ENCODE measurements at regions not wholly inside any gene's neighbourhood (a gene's known extent, or its start where the extent isn't known, plus 50 kb on each side); places are given as distances from the start of the nearest gene placed in this dataset.
"Not testable (repeated sequence)": the region's sequence is repeated elsewhere in the genome, so short reads cannot be mapped to it uniquely, and the experiment has no call there.

DNA sequence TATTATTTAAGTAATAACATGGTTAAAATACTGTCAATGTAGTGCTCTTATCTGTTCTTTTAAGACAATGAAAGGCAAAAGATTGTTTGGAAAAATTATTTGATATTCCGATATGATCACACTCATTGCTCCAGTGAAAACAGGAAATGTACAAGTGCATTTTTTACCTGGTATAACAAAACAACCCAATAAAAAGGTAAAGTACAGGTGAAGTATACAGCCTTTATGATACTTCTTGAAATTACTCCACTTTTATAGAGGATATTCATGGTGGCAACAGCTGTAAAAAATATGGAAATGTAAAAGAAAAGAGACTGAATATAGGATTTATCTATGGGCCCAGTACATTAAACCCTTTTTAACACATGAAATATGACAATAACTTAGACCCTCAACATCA, 298.6 kb upstream of the HNRNPA3 start:
- no peak for DNase-seq (ENCODE audit: low read depth in 2 of 2)

DNA sequence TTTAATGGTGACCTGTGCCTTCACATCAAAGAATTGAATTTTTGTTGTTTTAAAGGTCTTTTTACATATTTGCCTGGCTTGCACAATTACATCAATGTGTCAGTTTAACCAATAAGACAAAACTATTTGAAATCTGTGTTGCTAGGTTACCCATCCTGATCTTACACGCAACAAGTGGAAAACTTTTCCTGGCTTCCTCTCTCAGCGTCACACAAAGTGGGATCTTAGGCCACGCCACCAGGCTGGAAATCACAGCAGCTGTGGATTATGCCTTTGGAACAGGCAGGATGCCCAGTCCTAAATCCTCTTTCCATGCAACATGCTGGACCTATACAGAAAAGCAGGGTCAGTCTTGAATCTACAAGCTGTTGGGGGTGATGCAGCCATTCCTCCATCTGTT, 298.2 kb upstream of the HNRNPA3 start:
- DNase-seq (ENCODE audit: low read depth in 2 of 2) = no peak

DNA sequence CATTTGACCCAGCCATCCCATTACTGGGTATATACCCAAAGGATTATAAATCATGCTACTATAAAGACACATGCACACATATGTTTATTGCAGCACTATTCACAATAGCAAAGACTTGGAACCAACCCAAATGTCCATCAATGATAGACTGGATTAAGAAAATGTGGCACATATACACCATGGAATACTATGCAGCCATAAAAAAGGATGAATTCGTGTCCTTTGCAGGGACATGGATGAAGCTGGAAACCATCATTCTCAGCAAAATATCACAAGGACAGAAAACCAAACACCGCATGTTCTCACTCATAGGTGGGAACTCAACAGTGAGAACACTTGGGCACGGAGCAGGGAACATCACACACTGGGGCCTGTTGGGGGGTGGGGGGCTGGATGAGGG, 290.0 kb upstream of the HNRNPA3 start:
- not testable (repeated sequence) for DNase-seq (ENCODE audit: low read depth in 2 of 2)

DNA sequence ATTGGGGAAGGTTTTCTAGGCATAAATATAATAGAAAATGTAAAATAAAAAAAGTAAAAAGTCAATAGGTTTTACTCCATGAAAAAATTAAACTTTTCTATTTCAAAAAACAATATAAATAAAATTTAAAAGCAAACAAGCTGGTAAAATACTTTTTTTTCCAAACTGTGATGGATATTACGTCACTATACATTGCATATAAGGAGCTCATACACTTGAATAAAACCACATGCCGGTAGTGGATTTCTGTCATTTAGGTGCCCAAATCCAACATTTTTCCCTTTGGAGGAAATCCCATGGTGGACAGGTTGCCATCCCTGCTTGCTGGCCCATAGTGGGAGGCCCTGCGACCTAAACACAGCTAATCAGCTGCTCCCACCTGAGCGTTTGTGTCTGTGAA, 289.4 kb upstream of the HNRNPA3 start:
- no peak for DNase-seq (ENCODE audit: low read depth in 2 of 2)

DNA sequence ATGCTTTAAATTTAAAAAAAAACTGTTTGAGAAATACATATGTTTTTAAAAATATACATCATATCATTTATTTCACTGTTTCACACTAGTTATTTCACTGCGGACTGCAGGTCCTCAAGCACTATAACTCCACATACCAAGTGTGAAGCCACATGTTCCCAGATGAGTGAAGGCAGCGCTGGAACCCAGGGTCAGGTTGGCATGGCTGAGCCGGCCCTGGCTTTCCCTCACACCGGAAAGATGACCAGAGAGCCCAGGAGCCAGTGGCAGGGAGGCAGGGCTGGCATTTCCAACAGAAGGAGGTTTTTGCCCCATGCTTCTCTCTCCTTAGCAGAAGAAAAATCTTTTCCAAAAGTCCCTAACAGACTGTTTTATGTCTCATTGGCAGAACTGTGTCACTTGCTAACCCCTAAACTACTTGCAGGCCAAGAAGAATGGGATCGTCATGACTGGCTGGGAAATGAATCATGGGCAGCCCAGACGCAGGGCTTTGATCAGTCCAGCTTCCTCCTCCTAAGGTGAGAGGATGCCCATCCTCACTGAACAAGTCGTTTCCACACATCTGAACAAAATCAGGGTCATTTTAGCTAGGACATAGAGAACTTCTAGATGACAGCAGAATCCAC, 287.6 kb upstream of the HNRNPA3 start:
- DNase-seq (ENCODE audit: low read depth in 2 of 2) = no peak

DNA sequence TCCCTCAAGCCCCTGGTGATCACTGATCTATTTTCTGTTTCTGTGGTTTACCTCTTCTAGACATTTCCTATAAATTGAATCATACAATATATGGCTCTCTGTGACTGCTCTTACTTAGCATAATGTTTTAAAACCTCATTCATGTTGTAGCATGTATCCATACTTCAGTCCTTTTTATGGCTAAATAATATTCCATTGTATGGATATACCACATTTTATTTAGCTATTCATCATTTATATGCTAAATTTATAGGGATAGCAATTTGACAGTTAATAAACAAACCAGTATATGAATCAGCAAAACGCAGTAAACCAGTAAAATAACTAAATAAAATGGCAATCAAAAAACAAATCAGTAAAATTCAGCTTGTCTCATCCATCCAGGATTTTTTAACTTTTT, 286.1 kb upstream of the HNRNPA3 start:
- no peak for DNase-seq (ENCODE audit: low read depth in 2 of 2)

DNA sequence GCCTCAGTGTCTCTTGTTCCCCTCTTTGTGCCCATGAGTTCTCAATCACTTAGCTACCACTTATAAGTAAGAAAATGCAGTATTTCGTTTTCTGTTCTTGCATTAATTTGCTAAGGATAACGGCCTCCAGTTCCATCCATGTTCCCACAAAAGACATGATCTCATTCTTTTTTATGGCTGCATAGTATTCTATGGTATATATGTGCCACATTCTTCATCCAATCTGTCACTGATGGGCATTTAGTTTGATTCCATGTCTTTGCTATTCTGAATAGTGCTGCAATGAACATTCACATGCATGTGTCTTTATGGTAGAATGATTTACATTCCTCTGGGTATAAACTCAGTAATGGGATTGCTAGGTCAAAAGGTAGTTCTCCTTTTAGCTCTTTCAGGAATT, 283.2 kb upstream of the HNRNPA3 start:
- not testable (repeated sequence) for DNase-seq (ENCODE audit: low read depth in 2 of 2)

DNA sequence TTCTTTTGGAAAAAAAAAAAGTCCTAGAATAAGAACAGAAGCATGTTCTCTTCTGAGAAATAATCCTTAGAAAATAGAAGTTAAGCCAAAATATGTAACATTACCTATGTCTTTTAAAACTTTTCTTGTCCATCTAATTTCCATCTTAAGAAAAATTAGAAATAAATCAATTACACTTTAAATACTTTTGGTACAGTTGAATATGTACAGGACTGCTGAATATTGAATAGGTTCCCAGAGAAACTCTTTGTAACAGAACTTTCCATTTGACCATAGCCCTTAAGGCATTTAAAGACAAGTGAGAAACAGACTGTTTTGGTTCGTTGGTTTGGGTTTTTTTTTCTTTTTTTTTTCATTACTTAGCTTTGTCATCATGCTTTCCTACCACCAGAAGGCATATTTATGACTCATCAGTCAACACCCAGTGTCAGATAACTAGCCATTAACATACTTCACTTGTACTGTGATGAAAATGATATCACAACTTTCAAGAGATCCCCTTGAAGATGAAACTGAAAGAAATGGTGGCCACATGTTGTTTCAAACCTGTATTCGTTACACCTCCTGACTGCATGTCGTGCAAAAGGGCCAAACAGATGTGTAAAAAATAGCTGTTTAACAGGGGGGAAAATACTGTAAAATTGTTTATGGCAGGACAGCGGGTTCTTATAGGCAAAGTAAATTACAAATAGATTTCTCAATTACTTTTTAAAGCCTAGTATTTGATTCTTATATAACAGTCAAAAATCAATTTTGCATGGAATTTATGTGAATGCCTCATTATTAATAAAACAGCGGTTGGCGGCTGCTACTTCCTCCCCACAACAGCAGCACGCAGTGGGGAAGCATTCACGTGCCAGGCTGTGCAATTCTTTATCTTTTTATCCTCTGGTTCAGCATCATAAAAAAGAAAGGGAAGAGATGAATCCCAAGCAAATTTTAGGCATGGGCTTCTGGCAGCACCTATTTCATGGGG, 280.7 kb upstream of the HNRNPA3 start:
- DNase-seq (ENCODE audit: low read depth in 2 of 2) = peak in 1 of 2 donors; percentile 0

DNA sequence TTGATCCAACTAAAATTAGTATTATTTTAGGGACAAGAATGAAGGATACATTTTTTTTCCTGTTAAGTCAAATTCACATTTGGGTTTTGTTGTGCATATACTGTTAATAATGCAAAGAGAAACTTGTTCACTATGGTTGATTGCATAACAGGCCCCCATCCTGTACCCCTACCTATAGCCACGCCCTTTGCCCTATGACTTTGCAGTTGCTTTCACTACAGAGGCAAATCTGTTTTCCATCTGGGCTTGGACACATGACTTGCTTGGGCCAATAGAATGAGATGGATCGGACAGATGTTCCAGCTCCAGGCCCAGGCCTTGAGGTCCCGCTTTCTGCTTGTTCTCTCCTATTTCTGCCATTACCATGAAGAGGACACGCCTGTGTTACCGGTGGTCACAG, 278.5 kb upstream of the HNRNPA3 start:
- no peak for DNase-seq (ENCODE audit: low read depth in 2 of 2)

DNA sequence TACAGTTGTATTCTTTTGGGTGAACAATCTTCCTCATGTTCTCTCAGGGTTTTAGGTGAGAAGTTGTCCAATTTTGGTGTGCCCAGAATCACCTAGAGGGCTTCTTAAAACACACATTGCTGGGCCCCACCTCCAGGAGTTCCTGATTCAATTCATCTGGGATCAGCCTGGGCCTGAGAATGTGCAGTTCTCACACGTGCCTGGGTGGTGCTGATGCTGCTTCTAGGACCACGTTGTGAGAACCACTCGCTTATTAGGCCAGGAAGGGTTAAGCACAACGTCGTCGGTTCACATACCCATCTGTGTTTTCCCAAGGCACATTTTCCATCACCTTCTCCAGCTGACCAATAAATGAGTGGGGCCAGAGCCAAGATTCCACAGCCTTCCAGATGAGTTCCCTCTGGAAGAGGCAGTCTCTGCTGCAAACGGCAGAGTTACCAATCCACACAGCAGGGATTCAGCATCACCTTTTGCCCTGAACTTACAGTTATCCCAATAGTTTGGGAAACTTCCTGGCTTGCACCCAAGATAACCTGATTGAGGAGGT, 277.7 kb upstream of the HNRNPA3 start:
- DNase-seq (ENCODE audit: low read depth in 2 of 2) = no peak

DNA sequence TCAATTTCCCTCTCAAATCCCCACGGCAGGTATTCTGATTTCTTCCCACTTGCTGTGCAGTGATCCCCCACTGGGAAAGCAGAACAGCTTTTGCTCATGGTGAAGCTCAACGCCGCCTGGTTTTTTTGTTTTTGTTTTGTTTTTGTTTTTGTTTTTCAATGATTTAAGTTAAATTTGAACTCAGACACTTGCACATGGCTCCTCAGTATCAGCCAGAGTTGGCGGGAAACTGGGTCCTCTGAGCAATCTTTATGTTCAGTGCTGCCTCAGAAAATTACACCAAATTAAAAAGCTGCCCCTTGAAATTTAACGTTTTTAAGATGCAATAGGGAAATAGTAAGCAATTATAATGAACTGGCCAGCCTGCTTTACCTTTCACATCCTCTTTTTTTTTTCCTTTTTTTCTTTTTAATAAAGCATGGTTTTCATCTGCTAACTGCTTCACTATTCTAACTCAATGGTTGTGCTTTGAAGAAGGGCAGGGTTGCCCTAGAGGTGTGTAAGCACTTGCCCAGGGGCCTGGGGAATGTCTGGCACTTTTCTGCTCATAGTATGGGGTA, 277.0 kb upstream of the HNRNPA3 start:
- DNase-seq (ENCODE audit: low read depth in 2 of 2) = no peak

DNA sequence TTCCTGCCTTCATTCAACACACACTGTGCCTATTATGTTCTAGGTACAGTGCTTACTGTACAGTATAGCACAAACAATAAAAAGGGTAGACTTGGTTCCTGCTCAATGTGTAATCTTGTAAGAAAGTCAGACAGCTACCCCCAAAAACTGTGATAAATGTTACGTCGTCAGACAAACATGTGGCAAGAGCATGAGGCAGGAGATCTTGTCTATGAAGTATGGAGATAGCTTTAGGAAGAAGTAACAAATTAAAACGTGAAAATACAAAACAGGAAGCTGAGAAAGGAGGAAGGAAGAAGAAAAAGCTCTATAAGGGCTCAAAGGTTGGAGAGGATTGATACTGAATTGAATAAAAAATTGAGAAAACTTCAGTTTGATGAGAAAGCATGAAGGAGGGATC, 276.2 kb upstream of the HNRNPA3 start:
- no peak for DNase-seq (ENCODE audit: low read depth in 2 of 2)

DNA sequence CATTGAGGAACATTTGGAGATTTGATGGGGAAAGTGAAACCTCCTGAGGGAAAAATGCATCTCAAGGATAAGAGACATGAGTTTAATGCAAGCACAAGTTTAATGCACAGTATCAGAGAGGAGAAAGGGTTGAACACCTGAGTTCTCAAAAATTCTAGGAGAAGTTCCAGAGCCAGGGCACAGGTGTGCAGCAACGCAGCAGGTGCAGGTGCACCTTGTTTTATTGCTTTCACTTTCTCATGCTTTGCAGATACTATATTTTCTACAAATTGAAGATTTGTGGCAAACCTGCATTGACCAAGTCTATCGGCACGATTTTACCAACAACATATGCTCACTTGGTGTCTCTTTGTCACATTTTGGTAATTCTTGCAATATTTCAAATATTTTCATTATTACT, 267.6 kb upstream of the HNRNPA3 start:
- DNase-seq (ENCODE audit: low read depth in 2 of 2) = no peak

DNA sequence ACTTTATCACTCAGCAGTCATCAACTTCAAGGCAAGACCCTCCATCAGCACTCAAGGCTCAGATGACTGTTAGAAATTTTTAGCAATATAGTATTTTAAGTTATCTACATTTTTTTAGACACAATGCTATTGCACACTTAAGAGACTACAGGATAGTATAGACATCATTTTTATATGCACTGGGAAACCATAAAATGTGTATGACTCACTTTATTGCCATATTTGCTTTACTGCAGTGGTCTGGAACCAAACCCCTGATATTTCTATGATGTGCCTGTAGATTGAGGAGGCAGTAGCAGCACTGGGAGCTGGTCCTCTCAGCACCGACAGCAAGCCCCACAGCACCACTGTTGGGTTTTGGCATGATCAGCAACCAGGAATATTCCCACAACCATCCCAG, 264.8 kb upstream of the HNRNPA3 start:
- DNase-seq (ENCODE audit: low read depth in 2 of 2) = no peak

DNA sequence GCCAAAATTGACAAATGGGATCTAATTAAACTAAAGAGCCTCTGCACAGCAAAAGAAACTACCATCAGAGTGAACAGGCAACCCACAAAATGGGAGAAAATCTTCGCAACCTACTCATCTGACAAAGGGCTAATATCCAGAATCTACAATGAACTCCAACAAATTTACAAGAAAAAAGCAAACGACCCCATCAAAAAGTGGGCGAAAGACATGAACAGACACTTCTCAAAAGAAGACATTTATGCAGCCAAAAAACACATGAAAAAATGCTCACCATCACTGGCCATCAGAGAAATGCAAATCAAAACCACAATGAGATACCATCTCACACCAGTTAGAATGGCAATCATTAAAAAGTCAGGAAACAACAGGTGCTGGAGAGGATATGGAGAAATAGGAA, 261.4 kb upstream of the HNRNPA3 start:
- DNase-seq (ENCODE audit: low read depth in 2 of 2) = not testable (repeated sequence)

DNA sequence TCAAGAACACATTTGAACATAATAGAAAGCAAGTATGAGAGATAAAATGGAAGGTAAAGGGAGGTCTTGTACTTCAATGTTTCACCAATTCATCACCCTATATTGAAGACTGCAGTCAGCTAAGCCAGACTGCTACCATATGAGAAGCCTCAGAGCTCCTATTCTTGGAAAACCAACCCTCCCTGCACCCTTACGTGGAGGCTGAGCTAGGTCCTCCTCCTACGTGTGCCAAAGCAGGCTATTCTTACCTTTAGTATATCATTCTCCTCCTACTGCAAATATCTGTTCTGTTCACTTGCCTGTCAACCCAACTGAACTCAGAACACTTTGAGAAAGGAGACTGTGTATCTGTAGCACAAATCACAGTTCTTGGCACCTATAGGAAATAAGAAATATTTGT, 255.8 kb upstream of the HNRNPA3 start:
- DNase-seq (ENCODE audit: low read depth in 2 of 2) = no peak

DNA sequence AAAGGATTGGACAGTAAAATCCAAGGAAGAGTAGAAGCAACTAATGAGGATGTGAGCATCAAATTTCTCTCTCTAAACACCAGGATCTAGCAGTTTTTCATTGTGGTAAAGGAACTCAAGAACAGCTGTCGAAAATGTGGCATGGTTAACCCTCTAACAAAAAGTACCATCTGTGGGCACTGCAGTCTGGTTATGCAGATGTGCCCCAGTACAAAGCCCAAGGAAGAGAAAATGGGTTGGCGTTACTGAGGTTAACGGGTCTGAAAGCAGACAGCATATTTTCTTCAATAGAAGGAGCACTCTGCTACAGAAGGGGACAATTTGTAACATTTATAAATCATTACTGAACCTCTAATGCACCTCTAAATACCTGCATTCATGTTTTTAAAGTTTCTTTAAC, 253.0 kb upstream of the HNRNPA3 start:
- DNase-seq (ENCODE audit: low read depth in 2 of 2) = no peak

DNA sequence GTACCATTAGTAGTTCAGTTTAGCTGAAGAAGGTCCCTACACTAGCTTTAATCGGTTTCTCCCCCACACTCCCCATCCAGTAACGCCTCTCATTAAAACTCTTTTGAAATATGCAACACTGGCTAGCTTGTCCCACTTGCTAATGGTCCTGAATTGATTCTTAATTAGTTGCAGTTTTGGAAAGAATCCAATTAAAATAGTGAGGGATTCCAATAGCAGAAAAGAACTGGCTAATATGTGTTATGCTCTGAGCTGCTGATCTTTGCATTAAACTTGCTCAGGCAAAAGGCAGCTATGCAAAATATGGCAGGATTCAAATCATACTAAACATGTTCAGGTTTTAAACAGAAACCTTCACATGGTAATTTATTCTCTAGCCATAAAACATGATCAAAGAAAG, 252.5 kb upstream of the HNRNPA3 start:
- no peak for DNase-seq (ENCODE audit: low read depth in 2 of 2)

DNA sequence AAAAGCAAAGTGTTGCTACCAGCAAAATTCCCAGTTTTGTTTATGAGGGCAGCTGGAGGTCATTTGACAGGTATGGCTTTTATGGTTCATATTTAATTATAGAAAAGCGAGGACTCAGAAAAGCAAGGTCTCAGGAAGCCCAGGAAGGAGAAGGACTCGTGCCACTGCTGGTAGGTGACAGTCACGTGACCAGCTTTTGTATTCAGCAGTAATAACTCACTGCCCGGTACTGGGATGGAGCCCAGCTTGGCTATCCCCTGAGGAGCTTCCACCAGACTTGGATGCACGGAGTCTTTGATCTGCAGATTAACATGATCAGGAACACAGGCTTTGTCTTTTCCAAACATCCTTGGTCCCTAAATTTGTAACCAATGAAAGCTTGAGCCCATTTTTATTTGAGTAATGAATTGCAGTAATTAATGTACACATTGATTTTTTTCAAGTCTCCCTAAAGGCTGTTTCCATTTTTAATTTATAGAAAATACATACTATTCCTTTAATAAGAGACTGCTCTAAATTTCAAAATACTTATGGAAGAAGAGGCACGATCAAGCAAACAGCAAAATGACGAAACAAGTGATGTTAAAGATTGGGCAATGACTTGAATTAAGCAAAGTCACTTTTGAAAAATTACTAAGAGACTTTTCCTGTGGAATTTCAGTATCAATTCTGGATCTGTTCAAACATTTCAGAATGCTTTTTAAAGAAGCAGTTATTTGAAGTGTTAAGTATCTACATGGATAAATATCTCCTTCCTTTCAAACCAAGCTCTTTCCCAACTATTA, 251.7 kb upstream of the HNRNPA3 start:
- DNase-seq (ENCODE audit: low read depth in 2 of 2) = no peak

DNA sequence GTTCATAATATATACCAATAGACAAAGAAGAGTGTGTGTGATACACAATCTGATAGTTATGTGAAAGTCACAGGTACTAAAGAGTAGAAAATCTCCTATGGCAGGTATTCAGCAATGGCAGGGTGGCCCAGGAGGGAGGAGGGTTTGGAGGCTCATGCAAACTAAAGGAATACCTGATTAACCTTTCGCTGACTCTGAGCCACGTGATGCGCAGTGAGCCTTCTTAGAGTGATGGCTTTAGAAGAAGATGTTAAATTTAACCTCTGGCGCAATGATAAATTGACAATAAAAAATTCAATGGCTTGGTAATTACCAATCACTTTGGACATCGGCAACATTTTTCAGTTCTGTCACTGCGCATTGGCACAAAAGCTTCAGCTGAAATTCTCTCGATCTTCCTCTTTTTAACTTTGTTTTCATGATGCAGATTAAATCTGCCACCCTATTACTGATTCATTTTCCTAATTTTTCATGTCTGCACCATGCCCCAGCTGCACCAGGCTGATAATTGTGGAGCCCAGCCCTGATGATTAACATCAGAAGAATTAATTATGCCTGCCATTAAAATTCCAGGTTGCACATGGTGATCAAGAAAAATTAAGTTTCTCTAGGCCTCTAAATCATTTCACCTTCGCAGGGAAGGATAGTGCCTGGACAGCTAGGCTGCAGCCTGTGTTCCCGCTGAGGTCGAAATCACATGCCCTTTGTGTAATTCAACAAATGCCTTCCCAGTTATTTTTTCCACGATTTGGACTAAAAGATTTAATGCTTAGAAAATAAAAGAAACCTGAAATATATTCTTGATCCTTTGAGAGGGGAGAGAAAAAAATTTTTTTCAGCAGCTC, 250.6 kb upstream of the HNRNPA3 start:
- no peak for DNase-seq (ENCODE audit: low read depth in 2 of 2)
